Breast epithelium (tissue), 3 donors: ENCODE measurements at regions not wholly inside any gene's neighbourhood (a gene's known extent, or its start where the extent isn't known, plus 50 kb on each side); places are given as distances from the start of the nearest gene placed in this dataset.

Source experiments
- CTCF ChIP-seq, 3 donors: fragments of 450-650 bp; IDR thresholded peaks; one replicate each; pipeline ENCODE4 v1.5.1; 2016 to 2017; ENCODE audit warnings: antibody characterized with exemption in 3 of 3, mild to moderate bottlenecking in 3 of 3, moderate library complexity in 3 of 3
- POLR2A ChIP-seq: fragments of 450-650 bp; IDR thresholded peaks from one replicate; pipeline ENCODE4 v1.6.1; 2016; ENCODE audit warnings: antibody characterized with exemption, mild to moderate bottlenecking, moderate library complexity
- POLR2AphosphoS5 ChIP-seq, 3 donors: sonication (generic); formaldehyde crosslinking; IDR thresholded peaks; one replicate each; pipeline ENCODE4 v1.6.1; 2017; ENCODE audit warnings: antibody characterized with exemption in 3 of 3

- TF ChIP-seq CTCF (IDR thresholded peaks at IDR 0.05) (no peak), POLR2AphosphoS5 (IDR thresholded peaks at IDR 0.05) (no peak), POLR2A (no peak)
These were observed 450.1 kb upstream of the INTU start for GRCh38 chr4:127182687-127183086.
